K562 (cell line): ENCODE measurements at regions not wholly inside any gene's neighbourhood (a gene's known extent, or its start where the extent isn't known, plus 50 kb on each side); places are given as distances from the start of the nearest gene placed in this dataset.

Experiments used
- CEBPB ChIP-seq: fragments of 450-650 bp; IDR thresholded peaks from 2 replicates; pipeline ENCODE4 v1.6.1; 2016; ENCODE audit warnings: missing genetic modification characterization, missing compliant biosample characterization
- CEBPG ChIP-seq, 3 experiments: fragments of 200-800 bp in 1 of 3; sonication (Bioruptor generic) in 1 of 3; sonication (generic) in 1 of 3; formaldehyde crosslinking in 1 of 3; IDR thresholded peaks in 2 of 3; conservative IDR thresholded peaks in 1 of 3; 2 replicates each; pipeline versions ENCODE4 v1.6.1 to v1.8.0; 2016 to 2022; ENCODE audit warnings: missing compliant biosample characterization in 2 of 3, missing genetic modification characterization in 2 of 3, mild to moderate bottlenecking in 1 of 3, missing genetic modification reagents in 1 of 3
- CSDE1 ChIP-seq, 2 experiments: fragments of 450-650 bp; IDR thresholded peaks; 2 replicates each; pipeline ENCODE4 v1.6.1; 2016; ENCODE audit warnings: mild to moderate bottlenecking in 1 of 2
- DIDO1 ChIP-seq: fragments of 450-650 bp; IDR thresholded peaks from 2 replicates; pipeline ENCODE4 v1.6.1; 2016; ENCODE audit warnings: low read depth, missing biosample characterization, missing genetic modification characterization
- EP400 ChIP-seq: fragments of 450-650 bp; IDR thresholded peaks from 2 replicates; pipeline ENCODE4 v1.6.1; 2017; ENCODE audit warnings: antibody characterized with exemption, mild to moderate bottlenecking, moderate library complexity
- FIP1L1 ChIP-seq: fragments of 200-400 bp; formaldehyde crosslinking; IDR thresholded peaks from 2 replicates; pipeline ENCODE4 v1.6.1; 2018; ENCODE audit warnings: mild to moderate bottlenecking, low read depth, low read length; ENCODE audit not compliant: poor library complexity, severe bottlenecking
- KDM1A ChIP-seq, 2 experiments: fragments of 450-650 bp; IDR thresholded peaks; 2 replicates each; pipeline ENCODE4 v1.6.1; 2016; ENCODE audit warnings: mild to moderate bottlenecking in 2 of 2
- MTA2 ChIP-seq: fragments of 450-650 bp; IDR thresholded peaks from 2 replicates; pipeline ENCODE4 v1.6.1; 2016; ENCODE audit warnings: low read depth
- NR2C1 ChIP-seq, 2 experiments: fragments of 450-650 bp; IDR thresholded peaks; 2 replicates each; pipeline ENCODE4 v1.6.1; 2017; ENCODE audit warnings: mild to moderate bottlenecking in 2 of 2, antibody characterized with exemption in 1 of 2, inconsistent platforms in 1 of 2, missing compliant biosample characterization in 1 of 2, missing genetic modification characterization in 1 of 2
- POLR2B ChIP-seq: fragments of 450-650 bp; IDR thresholded peaks from 2 replicates; pipeline ENCODE4 v1.6.1; 2018; ENCODE audit warnings: low read depth; ENCODE audit not compliant: partially characterized antibody
- SAFB2 ChIP-seq: fragments of 200-400 bp; formaldehyde crosslinking; IDR thresholded peaks from 2 replicates; pipeline ENCODE4 v1.6.1; 2018; ENCODE audit warnings: borderline replicate concordance, low read length, low read depth, moderate library complexity; ENCODE audit not compliant: severe bottlenecking
- SAP30 ChIP-seq: fragments of 200-600 bp; sonication (generic); IDR thresholded peaks from 2 replicates; pipeline ENCODE4 v1.6.1; 2012; ENCODE audit warnings: borderline replicate concordance, low read depth, mild to moderate bottlenecking, moderate library complexity, low read length, control low read depth, inconsistent platforms; ENCODE audit not compliant: insufficient read depth, poor library complexity, severe bottlenecking
- SMARCC2 ChIP-seq: fragments of 450-650 bp; IDR thresholded peaks from 2 replicates; pipeline ENCODE4 v1.6.1; 2017; ENCODE audit warnings: antibody characterized with exemption, moderate library complexity, mild to moderate bottlenecking, low read depth
- SREBF1 ChIP-seq: fragments of 150-350 bp; IDR thresholded peaks from 2 replicates; pipeline ENCODE4 v1.6.1; 2014; ENCODE audit warnings: antibody characterized with exemption, low read depth, low read length, borderline replicate concordance
- TEAD4 ChIP-seq, 2 experiments: sonication (generic) in 1 of 2; formaldehyde crosslinking in 1 of 2; IDR thresholded peaks; 2 replicates each; pipeline versions ENCODE4 v1.6.1 to v1.8.0; 2012 to 2022; ENCODE audit warnings: borderline replicate concordance in 1 of 2, inconsistent platforms in 1 of 2, low read length in 1 of 2, mild to moderate bottlenecking in 1 of 2, missing genetic modification reagents in 1 of 2
- TGIF2 ChIP-seq: sonication (generic); formaldehyde crosslinking; IDR thresholded peaks from 2 replicates; pipeline ENCODE4 v1.8.1; 2022; ENCODE audit warnings: mild to moderate bottlenecking, missing genetic modification reagents, moderate library complexity
- ZKSCAN3 ChIP-seq: fragments of 250-450 bp; sonication (Bioruptor Pico); IDR thresholded peaks from 2 replicates; pipeline ENCODE4 v1.4.0; 2020
- ZNF239 ChIP-seq: fragments of 250-450 bp; sonication (Bioruptor Pico); IDR thresholded peaks from 2 replicates; pipeline ENCODE4 v1.4.0; 2020; ENCODE audit warnings: mild to moderate bottlenecking
- ZNF263 ChIP-seq: sonication (generic); formaldehyde crosslinking; IDR thresholded peaks from 2 replicates; pipeline ENCODE4 v1.8.0; 2022; ENCODE audit warnings: mild to moderate bottlenecking, missing genetic modification reagents, borderline replicate concordance
- ZNF436 ChIP-seq: fragments of 250-450, 450-650 bp; sonication (Bioruptor Pico); formaldehyde crosslinking; IDR thresholded peaks from 2 replicates; pipeline ENCODE4 v1.7.0; 2020; ENCODE audit warnings: mild to moderate bottlenecking
- ZNF639 ChIP-seq, 2 experiments: fragments of 200-800 bp in 1 of 2; sonication (Bioruptor generic) in 1 of 2; sonication (generic) in 1 of 2; formaldehyde crosslinking in 1 of 2; IDR thresholded peaks in 1 of 2; conservative IDR thresholded peaks in 1 of 2; 2 replicates each; pipeline versions ENCODE4 v1.5.0 to v1.6.1; 2016 to 2020; ENCODE audit warnings: missing compliant biosample characterization in 1 of 2, missing genetic modification characterization in 1 of 2, missing genetic modification reagents in 1 of 2
- TF ChIP-seq, protein P1 (sequence below), 2 experiments: fragments of 150-350 bp in 1 of 2; IDR thresholded peaks; 2 replicates each; pipeline ENCODE4 v1.6.1; 2012 to 2016; ENCODE audit warnings: low read depth in 2 of 2, low read length in 2 of 2, mild to moderate bottlenecking in 1 of 2, moderate library complexity in 1 of 2
- TF ChIP-seq, protein P2 (sequence below): sonication (generic); formaldehyde crosslinking; IDR thresholded peaks from 2 replicates; pipeline ENCODE4 v1.8.0; 2022; ENCODE audit warnings: mild to moderate bottlenecking, missing genetic modification reagents

DNA sequence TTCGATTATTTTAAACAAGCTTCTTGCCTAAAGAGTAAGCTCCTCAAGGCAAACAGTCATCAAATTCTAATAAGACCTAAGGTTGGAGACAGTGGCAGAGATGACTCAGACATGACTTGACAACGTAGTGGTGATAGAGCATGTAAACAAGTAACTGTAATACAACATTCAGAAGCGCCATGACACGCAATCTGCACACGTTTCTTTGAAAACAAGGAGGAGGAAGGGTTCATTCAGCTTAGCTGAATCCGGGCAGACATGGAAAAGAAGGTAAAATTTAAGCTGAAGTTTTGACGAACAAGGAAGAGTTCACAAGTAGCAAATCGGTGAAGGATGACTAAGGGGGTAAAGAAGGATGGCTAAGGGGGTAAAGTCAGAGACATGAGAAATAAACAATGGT, 152.4 kb upstream of the ZC3H12C start (continued):
- TF ChIP-seq, protein P1, sequence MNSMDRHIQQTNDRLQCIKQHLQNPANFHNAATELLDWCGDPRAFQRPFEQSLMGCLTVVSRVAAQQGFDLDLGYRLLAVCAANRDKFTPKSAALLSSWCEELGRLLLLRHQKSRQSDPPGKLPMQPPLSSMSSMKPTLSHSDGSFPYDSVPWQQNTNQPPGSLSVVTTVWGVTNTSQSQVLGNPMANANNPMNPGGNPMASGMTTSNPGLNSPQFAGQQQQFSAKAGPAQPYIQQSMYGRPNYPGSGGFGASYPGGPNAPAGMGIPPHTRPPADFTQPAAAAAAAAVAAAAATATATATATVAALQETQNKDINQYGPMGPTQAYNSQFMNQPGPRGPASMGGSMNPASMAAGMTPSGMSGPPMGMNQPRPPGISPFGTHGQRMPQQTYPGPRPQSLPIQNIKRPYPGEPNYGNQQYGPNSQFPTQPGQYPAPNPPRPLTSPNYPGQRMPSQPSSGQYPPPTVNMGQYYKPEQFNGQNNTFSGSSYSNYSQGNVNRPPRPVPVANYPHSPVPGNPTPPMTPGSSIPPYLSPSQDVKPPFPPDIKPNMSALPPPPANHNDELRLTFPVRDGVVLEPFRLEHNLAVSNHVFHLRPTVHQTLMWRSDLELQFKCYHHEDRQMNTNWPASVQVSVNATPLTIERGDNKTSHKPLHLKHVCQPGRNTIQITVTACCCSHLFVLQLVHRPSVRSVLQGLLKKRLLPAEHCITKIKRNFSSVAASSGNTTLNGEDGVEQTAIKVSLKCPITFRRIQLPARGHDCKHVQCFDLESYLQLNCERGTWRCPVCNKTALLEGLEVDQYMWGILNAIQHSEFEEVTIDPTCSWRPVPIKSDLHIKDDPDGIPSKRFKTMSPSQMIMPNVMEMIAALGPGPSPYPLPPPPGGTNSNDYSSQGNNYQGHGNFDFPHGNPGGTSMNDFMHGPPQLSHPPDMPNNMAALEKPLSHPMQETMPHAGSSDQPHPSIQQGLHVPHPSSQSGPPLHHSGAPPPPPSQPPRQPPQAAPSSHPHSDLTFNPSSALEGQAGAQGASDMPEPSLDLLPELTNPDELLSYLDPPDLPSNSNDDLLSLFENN (IDR thresholded peaks at IDR 0.05; ENCODE audit: low read depth in 2 of 2, low read length in 2 of 2) = no peak
- TF ChIP-seq KDM1A (IDR thresholded peaks at IDR 0.05) = no peak
- peak; percentile 54; the same call in 1 of the 2 replicates for TF ChIP-seq SMARCC2
- TF ChIP-seq ZNF263 (CRISPR knock-in tag) = no peak
- peak; percentile 59 for TF ChIP-seq EP400
- TF ChIP-seq DIDO1 (tag) = no peak
- no peak for TF ChIP-seq MTA2
- no peak for TF ChIP-seq ZNF239 (CRISPR knock-in tag)
- no peak for TF ChIP-seq FIP1L1
- TF ChIP-seq, protein P2, sequence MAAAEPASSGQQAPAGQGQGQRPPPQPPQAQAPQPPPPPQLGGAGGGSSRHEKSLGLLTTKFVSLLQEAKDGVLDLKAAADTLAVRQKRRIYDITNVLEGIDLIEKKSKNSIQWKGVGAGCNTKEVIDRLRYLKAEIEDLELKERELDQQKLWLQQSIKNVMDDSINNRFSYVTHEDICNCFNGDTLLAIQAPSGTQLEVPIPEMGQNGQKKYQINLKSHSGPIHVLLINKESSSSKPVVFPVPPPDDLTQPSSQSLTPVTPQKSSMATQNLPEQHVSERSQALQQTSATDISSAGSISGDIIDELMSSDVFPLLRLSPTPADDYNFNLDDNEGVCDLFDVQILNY (CRISPR knock-in tag) = no peak
- no peak for TF ChIP-seq ZKSCAN3
- TF ChIP-seq NR2C1 (IDR thresholded peaks at IDR 0.05) = no peak
- TF ChIP-seq NR2C1 (tag; IDR thresholded peaks at IDR 0.05) = no peak
- 0 out of 4 replicates have a peak, but pooled peaks of 1 of the 2 experiments have one; percentile 25 for TF ChIP-seq ZNF639 (CRISPR knock-in tag; conservative IDR thresholded peaks at IDR 0.05 in 1 of 2, IDR thresholded peaks at IDR 0.05 in 1 of 2)
- no peak for TF ChIP-seq CEBPB (tag)
- TF ChIP-seq TGIF2 = no peak
- no peak for TF ChIP-seq CEBPG (CRISPR knock-in tag; IDR thresholded peaks at IDR 0.05)
- no peak for TF ChIP-seq CEBPG (tag; conservative IDR thresholded peaks at IDR 0.05 in 1 of 2, IDR thresholded peaks at IDR 0.05 in 1 of 2)
- TF ChIP-seq SAFB2 = no peak
- no peak for TF ChIP-seq SAP30
- TF ChIP-seq CSDE1 (IDR thresholded peaks at IDR 0.05) = no peak
- TF ChIP-seq TEAD4 (IDR thresholded peaks at IDR 0.05; ENCODE audit: low read length) = no peak
- no peak for TF ChIP-seq TEAD4 (CRISPR knock-in tag; IDR thresholded peaks at IDR 0.05; ENCODE audit: borderline replicate concordance)
- TF ChIP-seq SREBF1 = no peak
- no peak for TF ChIP-seq ZNF436
- TF ChIP-seq POLR2B = no peak
